ENCODE measurements at regions not wholly inside any gene's neighbourhood (a gene's known extent, or its start where the extent isn't known, plus 50 kb on each side); places are given as distances from the start of the nearest gene placed in this dataset.
A peak's percentile ranks its signal among the peaks of the same experiment; 100 is the strongest.

GRCh38 chr12:77492536-77492935 lies 338.2 kb upstream of the NAV3 start:
- no peak for DNase-seq (ENCODE audit: low read depth)

GRCh38 chr12:77489331-77489970 lies 341.2 kb upstream of the NAV3 start:
- DNase-seq (ENCODE audit: low read depth) = no peak

- no peak for DNase-seq (ENCODE audit: low read depth)
Measured at GRCh38 chr12:77488041-77488620, 342.6 kb upstream of the NAV3 start.

GRCh38 chr12:77486872-77487271 lies 343.8 kb upstream of the NAV3 start:
- no peak for DNase-seq (ENCODE audit: low read depth)

- no peak for DNase-seq (ENCODE audit: low read depth)
Measured at GRCh38 chr12:77485961-77486854, 344.5 kb upstream of the NAV3 start.

GRCh38 chr12:77481687-77482086 lies 349.0 kb upstream of the NAV3 start:
- no peak for DNase-seq (ENCODE audit: low read depth)

GRCh38 chr12:77477907-77478533 lies 352.7 kb upstream of the NAV3 start:
- DNase-seq (ENCODE audit: low read depth) = no peak

- no peak for DNase-seq (ENCODE audit: low read depth)
Measured at GRCh38 chr12:77471801-77472200, 358.9 kb upstream of the NAV3 start.

- DNase-seq (ENCODE audit: low read depth) = no peak
Measured at GRCh38 chr12:77469578-77470333, 360.9 kb upstream of the NAV3 start.

- DNase-seq (ENCODE audit: low read depth) = peak; percentile 4
Measured at GRCh38 chr12:77442633-77443032, 377.3 kb upstream of the E2F7 start.

- DNase-seq (ENCODE audit: low read depth) = no peak
Measured at GRCh38 chr12:77439749-77440148, 374.4 kb upstream of the E2F7 start.

- no peak for DNase-seq (ENCODE audit: low read depth)
Measured at GRCh38 chr12:77438644-77439043, 373.3 kb upstream of the E2F7 start.

- DNase-seq (ENCODE audit: low read depth) = no peak
Measured at GRCh38 chr12:77437206-77437605, 371.8 kb upstream of the E2F7 start.

GRCh38 chr12:77435446-77436091 lies 370.2 kb upstream of the E2F7 start:
- no peak for DNase-seq (ENCODE audit: low read depth)

GRCh38 chr12:77433799-77434198 lies 368.4 kb upstream of the E2F7 start:
- no peak for DNase-seq (ENCODE audit: low read depth)

GRCh38 chr12:77429426-77429825 lies 364.1 kb upstream of the E2F7 start:
- no peak for DNase-seq (ENCODE audit: low read depth)

- no peak for DNase-seq (ENCODE audit: low read depth)
Measured at GRCh38 chr12:77421152-77421551, 355.8 kb upstream of the E2F7 start.

- DNase-seq (ENCODE audit: low read depth) = no peak
Measured at GRCh38 chr12:77409551-77409950, 344.2 kb upstream of the E2F7 start.

- peak; percentile 3 for DNase-seq (ENCODE audit: low read depth)
Measured at GRCh38 chr12:77407931-77408330, 342.6 kb upstream of the E2F7 start.

GRCh38 chr12:77406219-77406905 lies 341.0 kb upstream of the E2F7 start:
- DNase-seq (ENCODE audit: low read depth) = no peak

GRCh38 chr12:77402716-77403115 lies 337.3 kb upstream of the E2F7 start:
- DNase-seq (ENCODE audit: low read depth) = peak; percentile 5
